Smooth muscle cell (in vitro differentiated cells): ENCODE measurements at regions not wholly inside any gene's neighbourhood (a gene's known extent, or its start where the extent isn't known, plus 50 kb on each side); places are given as distances from the start of the nearest gene placed in this dataset.

Experiments
- DNase-seq: peaks from one replicate; lab custom pipeline; 2025; ENCODE audit not compliant: unreplicated experiment; lab: John Stamatoyannopoulos, UW
- H2AFZ ChIP-seq: fragments of 200-600 bp; sonication (generic); 2 replicates; pipeline ENCODE4 v1.6.0; 2016; ENCODE audit warnings: antibody characterized with exemption, low read depth, mild to moderate bottlenecking
- H3F3A ChIP-seq: fragments of 200-600 bp; sonication (generic); 2 replicates; pipeline ENCODE4 v1.6.0; 2017; ENCODE audit warnings: antibody characterized with exemption, low read depth
- H3K27ac ChIP-seq: fragments of 200-600 bp; sonication (generic); 2 replicates; pipeline ENCODE4 v1.5.1; 2016; ENCODE audit warnings: low read depth, mild to moderate bottlenecking
- H3K27me3 ChIP-seq: fragments of 200-600 bp; sonication (generic); 2 replicates; pipeline ENCODE4 v1.6.1; 2016; ENCODE audit warnings: low read depth, mild to moderate bottlenecking
- H3K36me3 ChIP-seq: fragments of 200-600 bp; sonication (generic); 2 replicates; pipeline ENCODE4 v1.5.1; 2016; ENCODE audit warnings: low read depth
- H3K4me1 ChIP-seq: fragments of 200-600 bp; sonication (generic); 2 replicates; pipeline ENCODE4 v1.5.1; 2016; ENCODE audit warnings: low read depth
- H3K4me2 ChIP-seq: fragments of 200-600 bp; sonication (generic); 2 replicates; pipeline ENCODE4 v1.6.0; 2016; ENCODE audit warnings: mild to moderate bottlenecking
- H3K4me3 ChIP-seq: fragments of 200-600 bp; sonication (generic); 2 replicates; pipeline ENCODE4 v1.5.1; 2016; ENCODE audit warnings: mild to moderate bottlenecking
- H3K79me2 ChIP-seq: fragments of 200-600 bp; sonication (generic); 2 replicates; pipeline ENCODE4 v1.6.0; 2016; ENCODE audit warnings: low read depth, mild to moderate bottlenecking
- H3K9ac ChIP-seq: fragments of 200-600 bp; sonication (generic); 2 replicates; pipeline ENCODE4 v1.6.0; 2016; ENCODE audit warnings: low read depth
- H3K9me3 ChIP-seq: fragments of 200-600 bp; sonication (generic); replicated peaks from 2 replicates; pipeline ENCODE4 v1.5.1; 2016; ENCODE audit warnings: low read depth
- H4K20me1 ChIP-seq: fragments of 200-600 bp; sonication (generic); 2 replicates; pipeline ENCODE4 v1.6.0; 2016; ENCODE audit warnings: low read depth
- CTCF ChIP-seq: fragments of 200-600 bp; sonication (generic); IDR thresholded peaks from 2 replicates; pipeline ENCODE4 v1.5.1; 2017; ENCODE audit warnings: borderline replicate concordance, mild to moderate bottlenecking, antibody characterized with exemption; ENCODE audit not compliant: insufficient read depth, poor library complexity, severe bottlenecking
- WGBS: methylation state at CpG from one replicate; pipeline ENCODE4 v1.1.7; 2016; ENCODE audit warnings: low lambda C conversion rate; 5-methylcytosine and 5-hydroxymethylcytosine counted together

- WGBS = 80% methylated on average over 2 of the region's 2 CpGs
- H3K4me3 ChIP-seq = no peak overlapping the region
- TF ChIP-seq CTCF = no peak
- H3K4me2 ChIP-seq = no peak overlapping the region
- H3K27ac ChIP-seq = no peak overlapping the region
- H3F3A ChIP-seq = no peaks in the 10 kb centered on the region
- no peak overlapping the region for H3K9ac ChIP-seq
- H3K9me3 ChIP-seq = no peaks in the 10 kb centered on the region
- H3K27me3 ChIP-seq = peaks cover 8% of the 10 kb centered on the region
- no peaks in the 10 kb centered on the region for H3K36me3 ChIP-seq
- H3K4me1 ChIP-seq = no peaks in the 10 kb centered on the region
- no peak overlapping the region for H2AFZ ChIP-seq
- no peaks in the 10 kb centered on the region for H4K20me1 ChIP-seq
- no peak for DNase-seq
- H3K79me2 ChIP-seq = no peaks in the 10 kb centered on the region
Measured at GRCh38 chr12:107488666-107489065, 196.9 kb upstream of the PWP1 start.

- Histone ChIP-seq H3K27me3 (no peaks in the 10 kb centered on the region), H3K9me3 (no peaks in the 10 kb centered on the region)
- WGBS = 95% methylated on average over 3 of the region's 3 CpGs
Measured at GRCh38 chr12:107490010-107490409, 195.6 kb upstream of the PWP1 start.

GRCh38 chr12:107491856-107492255, 193.7 kb upstream of the PWP1 start:
- TF ChIP-seq CTCF = no peak
- Histone ChIP-seq H4K20me1 (no peaks in the 10 kb centered on the region), H3K4me1 (no peaks in the 10 kb centered on the region), H3K36me3 (no peaks in the 10 kb centered on the region), H3K4me3 (no peak overlapping the region), H3K27ac (no peak overlapping the region), H3F3A (no peaks in the 10 kb centered on the region), H3K4me2 (no peak overlapping the region), H2AFZ (no peak overlapping the region), H3K9me3 (no peaks in the 10 kb centered on the region), H3K9ac (no peak overlapping the region), H3K79me2 (no peaks in the 10 kb centered on the region), H3K27me3 (no peaks in the 10 kb centered on the region)
- WGBS = 76% methylated on average over 9 of the region's 9 CpGs
- DNase-seq = no peak

More at GRCh38 chr12:107490010-107490409, 195.6 kb upstream of the PWP1 start:
- Histone ChIP-seq H3K4me3 (no peak overlapping the region), H3K36me3 (no peaks in the 10 kb centered on the region), H4K20me1 (no peaks in the 10 kb centered on the region), H3K27ac (no peak overlapping the region), H3K79me2 (no peaks in the 10 kb centered on the region), H2AFZ (no peak overlapping the region), H3K9ac (no peak overlapping the region), H3F3A (no peaks in the 10 kb centered on the region), H3K4me1 (no peaks in the 10 kb centered on the region), H3K4me2 (no peak overlapping the region)
- no peak for TF ChIP-seq CTCF
- no peak for DNase-seq

GRCh38 chr12:107492393-107493134, 193.0 kb upstream of the PWP1 start:
- Histone ChIP-seq H3K4me3 (no peak overlapping the region), H2AFZ (no peak overlapping the region), H3F3A (no peaks in the 10 kb centered on the region), H3K4me2 (no peak overlapping the region), H3K79me2 (no peaks in the 10 kb centered on the region), H3K9me3 (no peaks in the 10 kb centered on the region), H3K27me3 (no peaks in the 10 kb centered on the region), H3K4me1 (no peaks in the 10 kb centered on the region), H3K36me3 (no peaks in the 10 kb centered on the region), H3K9ac (no peak overlapping the region), H4K20me1 (no peaks in the 10 kb centered on the region), H3K27ac (no peak overlapping the region)
- 93% methylated on average over 6 of the region's 6 CpGs for WGBS
- DNase-seq = no peak
- no peak for TF ChIP-seq CTCF
